A549 (cell line): ENCODE measurements at regions not wholly inside any gene's neighbourhood (a gene's known extent, or its start where the extent isn't known, plus 50 kb on each side); places are given as distances from the start of the nearest gene placed in this dataset.
A peak's percentile ranks its signal among the peaks of the same experiment; 100 is the strongest.

Source experiments
- ATAC-seq, 2 experiments: fragments of 200-7000 bp in 1 of 2; fragments of >200 bp in 1 of 2; cut with Nextera tagmentation in 1 of 2; cut with Tn5 transposase in 1 of 2; 3 replicates each; pipeline versions ENCODE4 v1.8.0 to v1.9.1; 2018 to 2020; ENCODE audit warnings: mild to moderate bottlenecking in 1 of 2, moderate library complexity in 1 of 2
- CTCF ChIA-PET: fragments of 300-600 bp; sonication (Branson Sonifier 250); formaldehyde crosslinking; extraction: SDS; loops from one replicate; lab custom pipeline; 2021; ENCODE audit warnings: antibody characterized with exemption, inconsistent platforms; lab: Yijun Ruan, JAX
- POLR2A ChIA-PET: fragments of 350-600 bp; formaldehyde crosslinking; extraction: SDS; loops from one replicate; lab custom pipeline; 2021; ENCODE audit warnings: antibody characterized with exemption, inconsistent platforms; lab: Yijun Ruan, JAX
- DNase-seq, 2 experiments: peaks; one replicate each; pipeline versions ENCODE4 v3.0.0 to v3.0.0-alpha.2; 2011 to 2016; ENCODE audit warnings: low read depth in 1 of 2, low spot score in 1 of 2
- FAIRE-seq: peaks from 2 replicates; lab custom pipeline; 2011; peaks lifted over from hg19 to GRCh38; lab: Jason Lieb, UNC
- H3K27ac ChIP-seq, 2 experiments: fragments of >200 bp; sonication (Bioruptor Twin); formaldehyde crosslinking; 3 replicates each; pipeline ENCODE4 v1.5.1; 2016 to 2017
- H3K4me1 ChIP-seq: fragments of >200 bp; sonication (Bioruptor Twin); formaldehyde crosslinking; 3 replicates; pipeline ENCODE4 v1.6.1; 2016
- H3K4me2 ChIP-seq: fragments of >200 bp; sonication (Bioruptor Twin); formaldehyde crosslinking; 3 replicates; pipeline ENCODE4 v1.6.1; 2016
- H3K4me3 ChIP-seq: fragments of >200 bp; sonication (Bioruptor Twin); formaldehyde crosslinking; 3 replicates; pipeline ENCODE4 v1.5.1; 2016
- H3K9me3 ChIP-seq: fragments of >200 bp; sonication (Bioruptor Twin); formaldehyde crosslinking; 3 replicates; pipeline ENCODE4 v1.6.1; 2016
- BHLHE40 ChIP-seq: IDR thresholded peaks from 2 replicates; pipeline ENCODE4 v1.6.1; 2012; ENCODE audit warnings: low read depth, low read length, inconsistent platforms
- CEBPB ChIP-seq, 2 experiments: fragments of >200 bp in 1 of 2; sonication (Bioruptor Twin) in 1 of 2; formaldehyde crosslinking in 1 of 2; IDR thresholded peaks; 2 replicates each; pipeline ENCODE4 v1.6.1; 2012 to 2016
- CTCF ChIP-seq: fragments of >200 bp; sonication (Bioruptor Twin); formaldehyde crosslinking; IDR thresholded peaks from 3 replicates; pipeline ENCODE4 v1.5.1; 2016
- ESRRA ChIP-seq: fragments of 150-350 bp; IDR thresholded peaks from 2 replicates; pipeline ENCODE4 v1.6.1; 2014; ENCODE audit warnings: mild to moderate bottlenecking, low read length, borderline replicate concordance
- HOXA7 ChIP-seq: fragments of 250-450 bp; sonication (Bioruptor Pico); IDR thresholded peaks from 2 replicates; pipeline ENCODE4 v1.5.0; 2020; ENCODE audit warnings: mild to moderate bottlenecking, moderate library complexity
- HOXB13 ChIP-seq: fragments of 250-450 bp; sonication (Bioruptor Pico); IDR thresholded peaks from 2 replicates; pipeline ENCODE4 v1.5.0; 2020; ENCODE audit warnings: low read depth, mild to moderate bottlenecking, moderate library complexity
- HOXB5 ChIP-seq: fragments of 250-450 bp; sonication (Bioruptor Pico); IDR thresholded peaks from 2 replicates; pipeline ENCODE4 v1.5.0; 2020; ENCODE audit warnings: mild to moderate bottlenecking, moderate library complexity
- MAX ChIP-seq: IDR thresholded peaks from 2 replicates; pipeline ENCODE4 v1.6.1; 2012
- POLR2AphosphoS2 ChIP-seq: conservative IDR thresholded peaks from 2 replicates; pipeline ENCODE4 v1.6.1; 2012; ENCODE audit warnings: low read length, improper control_type of control experiment, inconsistent platforms
- RAD21 ChIP-seq, 2 experiments: fragments of >200 bp in 1 of 2; sonication (Bioruptor Twin) in 1 of 2; formaldehyde crosslinking in 1 of 2; IDR thresholded peaks in 1 of 2; conservative IDR thresholded peaks in 1 of 2; 2 replicates in 1 of 2; 3 replicates in 1 of 2; pipeline ENCODE4 v1.6.1; 2012 to 2018; ENCODE audit warnings: inconsistent platforms in 1 of 2
- RARB ChIP-seq: fragments of 250-450 bp; sonication (Bioruptor Pico); IDR thresholded peaks from 2 replicates; pipeline ENCODE4 v1.8.0; 2021; ENCODE audit warnings: mild to moderate bottlenecking, moderate library complexity
- REST ChIP-seq: fragments of 200-600 bp; sonication (generic); IDR thresholded peaks from 2 replicates; pipeline ENCODE4 v1.6.1; 2016; ENCODE audit warnings: antibody characterized with exemption, mild to moderate bottlenecking, moderate library complexity
- RFX5 ChIP-seq: fragments of 450-650 bp; IDR thresholded peaks from 2 replicates; pipeline ENCODE4 v1.7.1; 2014; ENCODE audit warnings: antibody characterized with exemption, mild to moderate bottlenecking, moderate library complexity
- TFCP2L1 ChIP-seq: fragments of 250-450 bp; sonication (Bioruptor Pico); IDR thresholded peaks from 2 replicates; pipeline ENCODE4 v1.5.0; 2021; ENCODE audit warnings: mild to moderate bottlenecking
- ZSCAN20 ChIP-seq: fragments of 250-450 bp; sonication (Bioruptor Pico); IDR thresholded peaks from 2 replicates; pipeline ENCODE4 v1.8.0; 2022; ENCODE audit warnings: mild to moderate bottlenecking, moderate library complexity
- WGBS: methylation state at CpG from one replicate; pipeline ENCODE4 v1.1.6; 2017; ENCODE audit errors: missing lambda C conversion rate; 5-methylcytosine and 5-hydroxymethylcytosine counted together
- TF ChIP-seq, protein P1 (sequence below): fragments of 450-650 bp; IDR thresholded peaks from 2 replicates; pipeline ENCODE4 v1.6.1; 2014; ENCODE audit warnings: antibody characterized with exemption
- TF ChIP-seq, protein P2 (sequence below): fragments of 250-450 bp; sonication (Bioruptor Pico); IDR thresholded peaks from 2 replicates; pipeline ENCODE4 v1.5.0; 2020; ENCODE audit warnings: low read depth, mild to moderate bottlenecking, moderate library complexity
- TF ChIP-seq, protein P3 (sequence below): fragments of >200 bp; sonication (Bioruptor Twin); formaldehyde crosslinking; IDR thresholded peaks from 3 replicates; pipeline ENCODE4 v1.6.1; 2016
- TF ChIP-seq, protein P4 (sequence below): IDR thresholded peaks from 2 replicates; pipeline ENCODE4 v1.6.1; 2012; ENCODE audit warnings: low read depth, borderline replicate concordance

DNA sequence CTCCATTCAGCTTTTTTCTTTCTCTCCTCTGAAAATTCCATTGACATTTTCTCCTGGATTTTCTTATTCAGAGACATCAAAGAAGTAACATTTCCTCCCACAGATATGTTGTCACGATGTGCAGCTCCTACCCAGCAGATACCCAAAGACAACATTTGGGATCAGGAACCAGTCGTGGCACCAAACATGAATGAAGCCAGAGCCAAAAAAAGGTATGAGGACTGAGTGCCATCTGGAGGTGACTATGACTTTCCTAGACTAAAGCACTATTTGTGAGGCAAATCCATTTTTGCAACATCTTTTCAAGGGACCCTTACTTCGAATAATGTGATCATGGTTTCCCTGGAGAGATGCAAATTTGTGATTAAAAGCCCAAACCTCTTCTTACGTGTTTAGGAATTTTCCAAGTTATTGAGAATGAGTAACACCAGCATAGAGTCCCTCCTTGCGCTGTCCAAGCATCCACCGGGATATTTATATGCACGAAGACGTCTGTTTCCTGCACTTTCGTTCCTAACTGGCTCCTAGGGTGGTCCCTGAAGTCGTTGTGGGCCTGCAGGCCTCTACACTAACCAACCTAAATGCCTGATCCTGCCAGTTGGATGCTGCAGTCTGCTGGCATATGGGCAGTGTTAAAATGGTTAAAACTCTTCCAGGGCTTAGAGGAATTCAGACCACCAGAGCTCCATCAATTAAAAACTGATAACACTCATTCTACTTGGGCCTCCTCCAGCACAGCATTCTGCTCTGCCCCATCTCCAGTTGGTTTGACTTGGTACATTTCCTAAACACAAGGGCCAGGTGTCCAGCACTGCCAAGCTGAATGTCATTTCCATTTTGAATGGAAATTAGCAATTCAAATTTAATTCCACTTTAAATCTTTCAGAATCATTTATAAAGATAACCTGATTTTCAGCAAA, 256.6 kb downstream of the C6orf118 start:
- Histone ChIP-seq H3K9me3 (no peaks in the 10 kb centered on the region), H3K27ac (no peak overlapping the region), H3K4me2 (no peak overlapping the region), H3K4me1 (no peaks in the 10 kb centered on the region), H3K4me3 (no peak overlapping the region)
- DNase-seq (no peak), ATAC-seq (no peak), FAIRE-seq (no peak)
- WGBS: 21% methylated on average over 10 of the region's 10 CpGs
- POLR2A ChIA-PET: no interaction called here
- CTCF ChIA-PET: interaction anchor here (0.6 kb wide), 1 partner anchor 15 kb away, joined by 3 read pairs; no protein-coding TSS in a partner anchor
- TF ChIP-seq CEBPB (IDR thresholded peaks at IDR 0.05) (no peak), RFX5 (no peak), HOXB13 (CRISPR knock-in tag) (no peak), BHLHE40 (no peak), HOXA7 (no peak)
- TF ChIP-seq, protein P1, sequence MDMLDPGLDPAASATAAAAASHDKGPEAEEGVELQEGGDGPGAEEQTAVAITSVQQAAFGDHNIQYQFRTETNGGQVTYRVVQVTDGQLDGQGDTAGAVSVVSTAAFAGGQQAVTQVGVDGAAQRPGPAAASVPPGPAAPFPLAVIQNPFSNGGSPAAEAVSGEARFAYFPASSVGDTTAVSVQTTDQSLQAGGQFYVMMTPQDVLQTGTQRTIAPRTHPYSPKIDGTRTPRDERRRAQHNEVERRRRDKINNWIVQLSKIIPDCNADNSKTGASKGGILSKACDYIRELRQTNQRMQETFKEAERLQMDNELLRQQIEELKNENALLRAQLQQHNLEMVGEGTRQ: no peak

DNA sequence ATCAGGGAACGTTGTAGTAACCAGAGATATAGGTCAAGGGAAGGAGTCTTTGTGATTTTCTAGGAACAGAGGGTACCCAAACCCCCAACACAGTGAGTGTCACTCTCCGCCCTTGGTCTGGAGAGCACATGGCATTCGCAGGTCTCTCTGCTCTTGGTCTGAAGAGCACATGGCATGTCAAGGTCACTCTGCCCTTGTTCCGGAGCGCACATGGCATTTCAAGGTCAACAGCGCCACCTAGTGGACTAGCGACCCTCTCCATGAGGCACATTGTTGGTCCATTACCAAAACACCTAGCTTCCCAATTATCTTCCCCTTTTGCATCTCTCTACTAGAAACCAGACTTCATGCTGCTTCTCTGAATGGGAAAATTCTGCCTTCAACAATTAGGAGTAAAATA, 260.0 kb downstream of the C6orf118 start:
- Histone ChIP-seq H3K4me3 (no peak overlapping the region), H3K27ac (no peak overlapping the region), H3K4me2 (no peak overlapping the region), H3K9me3 (no peaks in the 10 kb centered on the region), H3K4me1 (no peaks in the 10 kb centered on the region)
- peak in 1 of 2 experiments; percentile 20 for DNase-seq
- no peak for FAIRE-seq
- ChIA-PET POLR2A (no interaction called here), CTCF (no interaction called here)
- 14% methylated on average over 7 of the region's 7 CpGs for WGBS
- ATAC-seq: peak in 1 of 2 experiments; percentile 51; a peak in 1 of 6 replicates
- TF ChIP-seq ZSCAN20 (no peak), ESRRA (peak; percentile 96), CEBPB (IDR thresholded peaks at IDR 0.05) (no peak), RAD21 (conservative IDR thresholded peaks at IDR 0.05 in 1 of 2, IDR thresholded peaks at IDR 0.05 in 1 of 2) (peak; percentile 20 to 57; a peak in 3 of 5 replicates), MAX (peak; percentile 51), CTCF (peak; percentile 27; the same call in 2 of the 3 replicates)
- TF ChIP-seq, protein P2, sequence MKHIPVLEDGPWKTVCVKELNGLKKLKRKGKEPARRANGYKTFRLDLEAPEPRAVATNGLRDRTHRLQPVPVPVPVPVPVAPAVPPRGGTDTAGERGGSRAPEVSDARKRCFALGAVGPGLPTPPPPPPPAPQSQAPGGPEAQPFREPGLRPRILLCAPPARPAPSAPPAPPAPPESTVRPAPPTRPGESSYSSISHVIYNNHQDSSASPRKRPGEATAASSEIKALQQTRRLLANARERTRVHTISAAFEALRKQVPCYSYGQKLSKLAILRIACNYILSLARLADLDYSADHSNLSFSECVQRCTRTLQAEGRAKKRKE (CRISPR knock-in tag): no peak
- TF ChIP-seq, protein P3, sequence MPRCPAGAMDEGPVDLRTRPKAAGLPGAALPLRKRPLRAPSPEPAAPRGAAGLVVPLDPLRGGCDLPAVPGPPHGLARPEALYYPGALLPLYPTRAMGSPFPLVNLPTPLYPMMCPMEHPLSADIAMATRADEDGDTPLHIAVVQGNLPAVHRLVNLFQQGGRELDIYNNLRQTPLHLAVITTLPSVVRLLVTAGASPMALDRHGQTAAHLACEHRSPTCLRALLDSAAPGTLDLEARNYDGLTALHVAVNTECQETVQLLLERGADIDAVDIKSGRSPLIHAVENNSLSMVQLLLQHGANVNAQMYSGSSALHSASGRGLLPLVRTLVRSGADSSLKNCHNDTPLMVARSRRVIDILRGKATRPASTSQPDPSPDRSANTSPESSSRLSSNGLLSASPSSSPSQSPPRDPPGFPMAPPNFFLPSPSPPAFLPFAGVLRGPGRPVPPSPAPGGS: no peak

DNA sequence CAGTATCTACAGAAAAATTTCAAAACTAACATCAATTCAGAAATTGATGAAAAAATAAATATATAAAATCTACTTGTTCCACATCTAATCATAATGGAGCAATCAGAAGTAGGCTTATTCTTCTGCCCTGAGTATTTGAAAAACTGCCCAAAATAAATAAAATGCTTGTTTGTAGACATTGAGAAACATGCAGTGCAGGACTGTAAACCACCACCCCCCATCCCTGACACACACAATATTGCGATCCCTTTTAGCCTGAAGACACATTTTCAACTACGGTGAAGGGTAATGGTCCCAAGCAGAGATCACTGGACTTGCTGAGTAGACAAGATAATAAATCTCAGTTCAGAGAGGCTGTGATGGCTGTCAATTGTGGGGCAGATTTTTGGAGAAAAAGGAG, 261.5 kb downstream of the C6orf118 start:
- H3K4me2 ChIP-seq: no peak overlapping the region
- 46% methylated on average over 2 of the region's 2 CpGs for WGBS
- ATAC-seq: no peak
- no peak for FAIRE-seq
- H3K4me1 ChIP-seq: no peaks in the 10 kb centered on the region
- H3K9me3 ChIP-seq: no peaks in the 10 kb centered on the region
- no peak for DNase-seq
- H3K4me3 ChIP-seq: no peak overlapping the region
- no peak overlapping the region for H3K27ac ChIP-seq
- POLR2A ChIA-PET: no interaction called here
- CTCF ChIA-PET: interaction anchor here (1.2 kb wide), 1 partner anchor 17 kb away, joined by 3 read pairs; no protein-coding TSS in a partner anchor
- no peak for TF ChIP-seq ESRRA
- no peak for TF ChIP-seq REST
- no peak for TF ChIP-seq ZSCAN20
- TF ChIP-seq CEBPB (IDR thresholded peaks at IDR 0.05): no peak
- TF ChIP-seq HOXB5: no peak
- no peak for TF ChIP-seq BHLHE40
- TF ChIP-seq POLR2AphosphoS2: no peak
- TF ChIP-seq RARB (CRISPR knock-in tag): no peak
- no peak for TF ChIP-seq TFCP2L1 (CRISPR knock-in tag)
- TF ChIP-seq, protein P4, sequence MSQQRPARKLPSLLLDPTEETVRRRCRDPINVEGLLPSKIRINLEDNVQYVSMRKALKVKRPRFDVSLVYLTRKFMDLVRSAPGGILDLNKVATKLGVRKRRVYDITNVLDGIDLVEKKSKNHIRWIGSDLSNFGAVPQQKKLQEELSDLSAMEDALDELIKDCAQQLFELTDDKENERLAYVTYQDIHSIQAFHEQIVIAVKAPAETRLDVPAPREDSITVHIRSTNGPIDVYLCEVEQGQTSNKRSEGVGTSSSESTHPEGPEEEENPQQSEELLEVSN: no peak
